Testis (tissue), 2 donors: ENCODE measurements at regions not wholly inside any gene's neighbourhood (a gene's known extent, or its start where the extent isn't known, plus 50 kb on each side); places are given as distances from the start of the nearest gene placed in this dataset.

Experiments used
- CTCF ChIP-seq, 3 experiments: fragments of 450-650 bp in 2 of 3; fragments of 200-600 bp in 1 of 3; sonication (generic) in 1 of 3; IDR thresholded peaks; one replicate each; pipeline ENCODE4 v1.5.1; 2016 to 2019; ENCODE audit warnings: antibody characterized with exemption in 3 of 3, mild to moderate bottlenecking in 2 of 3, moderate library complexity in 1 of 3
- POLR2A ChIP-seq: fragments of 450-650 bp; IDR thresholded peaks from one replicate; pipeline ENCODE4 v1.6.1; 2017; ENCODE audit warnings: antibody characterized with exemption, mild to moderate bottlenecking, moderate library complexity

GRCh38 chr5:57802131-57802530 lies 319.5 kb upstream of the ACTBL2 start:
- TF ChIP-seq CTCF (IDR thresholded peaks at IDR 0.05) = no peak
- TF ChIP-seq POLR2A = no peak
